HUES6 (cell line): ENCODE measurements at regions not wholly inside any gene's neighbourhood (a gene's known extent, or its start where the extent isn't known, plus 50 kb on each side); places are given as distances from the start of the nearest gene placed in this dataset.
"Not testable (repeated sequence)": the region's sequence is repeated elsewhere in the genome, so short reads cannot be mapped to it uniquely, and the experiment has no call there.

Experiments used
- H3K27ac ChIP-seq: 2 replicates; pipeline ENCODE4 v1.7.0; 2013; ENCODE audit warnings: low read depth, mild to moderate bottlenecking, low read length, inconsistent platforms
- H3K27me3 ChIP-seq: 2 replicates; pipeline ENCODE4 v1.6.1; 2013; ENCODE audit warnings: low read length; ENCODE audit not compliant: control insufficient read depth, insufficient read depth
- H3K36me3 ChIP-seq: 2 replicates; pipeline ENCODE4 v1.6.1; 2013; ENCODE audit warnings: low read length; ENCODE audit not compliant: control insufficient read depth, insufficient read depth
- H3K4me1 ChIP-seq: 2 replicates; pipeline ENCODE4 v1.6.1; 2013; ENCODE audit warnings: low read length; ENCODE audit not compliant: control insufficient read depth, insufficient read depth
- H3K4me3 ChIP-seq: 2 replicates; pipeline ENCODE4 v1.5.1; 2013; ENCODE audit warnings: low read depth, low read length
- H3K9ac ChIP-seq: one replicate; pipeline ENCODE4 v1.6.1; 2013; ENCODE audit warnings: mild to moderate bottlenecking, low read length
- H3K9me3 ChIP-seq: 2 replicates; pipeline ENCODE4 v1.6.1; 2013; ENCODE audit warnings: low read depth, low read length; ENCODE audit not compliant: control insufficient read depth, insufficient read depth

DNA sequence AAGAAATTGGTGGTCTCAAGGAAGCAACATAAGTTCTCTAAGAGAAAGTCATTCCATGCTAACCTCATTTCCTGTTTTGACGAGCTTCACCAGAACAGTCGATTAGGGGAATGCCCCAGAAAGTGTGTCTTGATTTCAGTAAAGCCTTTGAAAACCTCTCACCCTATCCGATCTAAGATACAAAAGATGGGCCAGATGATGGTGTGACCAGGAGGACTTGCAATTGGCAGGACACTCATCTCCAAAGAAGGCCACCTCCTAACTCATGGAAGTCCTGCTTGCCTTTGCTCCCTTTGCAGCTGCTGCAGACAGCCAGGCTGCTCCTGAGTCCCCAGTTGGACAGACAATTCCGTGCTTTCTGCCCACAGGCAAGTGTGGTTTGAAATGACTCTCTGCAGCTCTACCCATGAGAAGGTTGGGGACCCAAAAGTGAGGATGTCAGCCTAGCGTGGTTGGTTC lies 304.2 kb downstream of the BCL2L11 start:
- H3K9ac ChIP-seq, H3K4me1 ChIP-seq, H3K27ac ChIP-seq, H3K27me3 ChIP-seq, H3K36me3 ChIP-seq, H3K4me3 ChIP-seq, H3K9me3 ChIP-seq: not testable (repeated sequence)

GRCh38 chr2:111425789-111426201 lies 305.1 kb downstream of the BCL2L11 start:
- not testable (repeated sequence) for H3K36me3 ChIP-seq, H3K27me3 ChIP-seq, H3K9ac ChIP-seq, H3K4me3 ChIP-seq, H3K27ac ChIP-seq, H3K9me3 ChIP-seq, H3K4me1 ChIP-seq

DNA sequence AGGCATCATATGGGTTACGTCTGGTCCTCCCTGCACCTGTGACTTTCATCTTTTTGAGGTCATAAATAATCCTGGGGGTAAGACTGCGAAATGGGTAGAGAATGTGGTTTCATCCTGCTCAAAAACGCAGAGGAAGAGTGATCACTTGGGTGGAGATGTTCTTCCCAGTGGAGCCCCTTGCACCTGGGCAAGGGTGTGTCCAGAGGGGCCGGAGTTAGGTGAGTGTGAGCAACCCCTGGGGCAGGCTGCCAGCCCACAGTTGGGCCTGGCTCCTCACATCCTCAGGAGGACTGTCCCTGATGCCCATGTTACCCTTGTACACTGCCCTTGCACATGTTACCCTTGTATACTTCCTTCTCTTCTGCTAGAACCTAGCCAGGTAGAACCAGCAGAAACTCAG lies 306.6 kb downstream of the BCL2L11 start:
- H3K4me3 ChIP-seq, H3K27me3 ChIP-seq, H3K9ac ChIP-seq, H3K4me1 ChIP-seq, H3K27ac ChIP-seq, H3K36me3 ChIP-seq, H3K9me3 ChIP-seq: not testable (repeated sequence)

DNA sequence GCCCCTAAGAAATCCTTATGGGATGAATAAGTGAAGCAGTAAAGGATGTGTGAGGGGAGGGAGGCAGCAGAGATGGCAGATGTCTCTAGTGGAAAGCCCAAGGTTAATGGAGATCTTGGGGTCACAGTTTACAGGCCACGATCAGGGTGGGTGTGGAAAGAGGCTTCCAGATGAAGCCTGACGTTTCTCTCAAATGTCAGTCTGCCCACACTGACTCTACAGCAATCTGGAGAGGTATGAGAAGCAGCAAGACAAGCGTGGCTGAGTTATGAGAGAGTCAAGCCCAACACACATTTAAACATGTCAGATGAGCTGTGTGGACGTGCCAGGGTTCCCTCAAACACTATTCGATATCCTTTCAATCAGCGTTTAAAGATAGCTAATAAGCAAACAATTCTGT lies 308.2 kb downstream of the BCL2L11 start:
- not testable (repeated sequence) for H3K9ac ChIP-seq

GRCh38 chr2:111429353-111429752 lies 308.6 kb downstream of the BCL2L11 start:
- H3K4me3 ChIP-seq, H3K9me3 ChIP-seq, H3K9ac ChIP-seq, H3K27ac ChIP-seq, H3K4me1 ChIP-seq, H3K36me3 ChIP-seq, H3K27me3 ChIP-seq: not testable (repeated sequence)

More for the DNA sequence above, 308.2 kb downstream of the BCL2L11 start:
- H3K27me3 ChIP-seq, H3K36me3 ChIP-seq, H3K27ac ChIP-seq, H3K4me1 ChIP-seq, H3K4me3 ChIP-seq, H3K9me3 ChIP-seq: not testable (repeated sequence)

DNA sequence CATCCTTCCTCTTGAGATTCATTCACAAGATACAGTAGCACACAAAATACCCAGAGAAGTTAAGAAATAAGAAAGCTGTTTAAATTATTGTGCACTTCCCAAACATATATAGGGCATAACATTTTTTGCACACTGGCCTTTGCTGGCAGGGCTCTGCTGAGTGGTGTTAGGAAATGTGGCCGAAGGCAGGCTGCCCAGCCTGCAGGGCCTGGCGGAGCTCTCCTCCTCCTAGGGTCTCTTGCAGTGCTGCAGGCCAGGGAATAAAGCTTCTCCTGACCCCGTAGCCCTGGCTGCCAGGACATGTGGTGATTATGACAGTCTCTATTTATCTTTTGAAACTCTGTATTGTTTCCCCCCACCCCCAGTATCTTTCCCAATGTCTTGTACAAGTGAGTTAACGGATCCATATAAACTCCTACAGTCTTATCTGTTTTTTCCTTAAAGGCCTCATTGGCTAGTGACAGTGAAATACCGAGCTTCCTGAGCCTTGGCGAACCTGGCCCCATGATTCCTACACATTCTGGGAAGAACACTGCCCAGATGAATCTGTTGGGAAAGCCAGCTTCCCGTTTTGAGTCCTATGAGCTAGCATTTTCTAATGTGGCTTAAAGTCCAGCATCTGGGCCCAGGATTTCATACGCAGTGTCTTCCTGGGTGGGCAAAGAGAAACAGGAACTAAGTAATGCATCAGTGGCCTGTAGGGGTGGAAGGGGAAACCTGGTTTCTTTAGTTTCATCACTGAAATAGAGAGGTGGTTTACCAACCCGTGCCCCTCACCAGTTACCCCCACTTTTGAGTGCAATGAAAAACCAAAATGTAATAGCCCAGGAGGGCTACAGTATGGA lies 310.3 kb downstream of the BCL2L11 start:
- H3K4me1 ChIP-seq, H3K4me3 ChIP-seq, H3K9ac ChIP-seq, H3K9me3 ChIP-seq, H3K27me3 ChIP-seq, H3K27ac ChIP-seq, H3K36me3 ChIP-seq: not testable (repeated sequence)

DNA sequence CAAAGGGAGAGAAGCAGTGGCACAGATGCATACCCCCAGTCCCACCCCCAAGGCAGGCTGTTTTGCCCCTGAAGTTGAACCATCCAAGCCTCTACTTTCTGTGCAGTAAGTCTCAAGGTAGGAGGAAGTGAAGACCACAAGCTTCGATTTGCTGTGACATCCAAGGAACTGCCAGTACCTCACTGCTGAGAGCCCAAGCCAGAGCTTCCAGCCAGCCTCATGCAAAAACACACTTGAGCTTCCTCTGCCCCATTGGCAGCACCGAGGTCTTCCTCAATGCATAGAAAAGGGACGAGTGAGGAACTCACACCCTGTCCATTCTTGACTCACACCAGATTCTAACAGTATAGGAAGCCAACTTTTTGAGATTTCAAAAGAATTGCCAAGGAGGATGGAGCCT lies 311.7 kb downstream of the BCL2L11 start:
- H3K4me3 ChIP-seq, H3K9ac ChIP-seq, H3K27me3 ChIP-seq, H3K27ac ChIP-seq, H3K9me3 ChIP-seq, H3K4me1 ChIP-seq, H3K36me3 ChIP-seq: not testable (repeated sequence)

DNA sequence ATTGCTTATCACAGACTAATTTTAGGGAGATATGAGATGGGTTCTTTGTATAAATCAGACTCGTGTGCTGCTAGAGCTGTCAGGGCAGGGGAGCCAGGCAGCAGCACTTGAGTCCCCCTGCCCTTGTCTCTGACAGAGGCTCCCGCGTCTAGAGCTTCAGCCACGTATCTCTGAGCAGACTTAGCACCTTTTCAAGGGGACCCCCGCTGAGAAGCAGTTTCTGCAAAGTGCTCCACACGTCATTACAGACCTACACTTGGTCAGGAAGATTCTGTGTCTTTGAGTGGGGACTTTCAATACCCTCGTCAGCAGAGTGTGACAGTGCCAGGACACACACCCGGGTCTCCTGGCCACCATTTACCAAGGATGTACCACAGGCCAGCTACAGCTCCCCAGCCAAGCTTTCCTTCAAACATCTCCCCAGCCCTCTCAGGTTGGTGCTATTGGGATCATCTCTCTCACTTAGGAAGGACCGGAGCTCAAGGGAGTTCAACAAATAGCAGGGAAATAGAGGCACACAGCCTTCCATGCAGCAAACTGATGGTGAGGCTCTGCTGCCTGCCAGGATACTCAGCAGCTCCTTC lies 312.3 kb downstream of the BCL2L11 start:
- H3K4me1 ChIP-seq, H3K9me3 ChIP-seq, H3K36me3 ChIP-seq, H3K27ac ChIP-seq, H3K4me3 ChIP-seq, H3K27me3 ChIP-seq, H3K9ac ChIP-seq: not testable (repeated sequence)

DNA sequence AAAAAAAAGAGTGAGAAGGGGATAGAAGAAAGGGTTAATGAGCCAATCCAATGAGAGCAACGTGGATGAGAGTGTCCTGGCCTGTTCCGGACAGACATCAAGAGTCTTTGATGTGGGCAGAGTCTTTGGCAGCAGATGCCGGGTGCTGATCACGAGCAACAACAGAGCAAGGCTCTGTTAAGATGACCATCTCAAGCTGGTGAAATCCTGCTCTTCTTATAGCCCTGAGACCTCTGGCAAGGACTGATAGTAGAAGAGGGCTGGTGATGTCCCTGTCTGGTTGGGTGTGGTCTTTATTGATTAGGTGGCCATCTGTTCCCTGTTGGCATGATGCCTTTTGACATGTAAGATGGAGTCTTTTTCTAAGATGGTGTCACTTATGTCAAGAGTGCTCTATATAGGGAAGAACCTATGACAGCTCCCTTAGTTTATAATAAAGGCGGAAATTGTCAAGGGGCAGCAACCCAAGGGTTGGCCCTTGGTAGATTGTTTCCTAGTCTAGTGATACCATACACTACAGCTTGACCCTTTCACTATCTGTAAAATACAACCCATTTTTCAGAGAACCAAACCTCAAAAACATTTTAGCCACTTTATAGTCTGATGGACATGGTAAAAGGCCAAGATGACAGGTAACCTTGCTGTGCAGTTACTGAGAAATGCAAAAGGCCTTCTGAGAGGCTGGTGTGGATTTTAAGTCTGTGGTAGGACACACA lies 313.3 kb downstream of the BCL2L11 start:
- not testable (repeated sequence) for H3K4me1 ChIP-seq, H3K4me3 ChIP-seq, H3K36me3 ChIP-seq, H3K27me3 ChIP-seq, H3K27ac ChIP-seq, H3K9me3 ChIP-seq, H3K9ac ChIP-seq

DNA sequence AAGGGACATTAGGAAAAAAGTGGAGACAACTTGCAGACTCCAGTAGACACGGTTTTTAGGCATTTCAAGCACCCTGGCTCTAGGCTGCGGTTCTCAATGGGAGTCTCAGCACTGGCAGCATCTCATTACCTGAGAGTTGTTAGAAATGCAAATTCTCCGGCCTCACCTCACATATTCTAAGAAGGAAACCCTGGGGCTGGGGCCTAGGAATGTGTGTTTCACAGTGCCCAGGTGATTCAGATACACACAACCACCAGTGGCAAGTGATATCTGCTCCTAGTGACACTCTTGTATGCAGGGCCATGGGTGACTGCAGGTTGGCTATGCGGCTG lies 313.9 kb downstream of the BCL2L11 start:
- H3K9me3 ChIP-seq, H3K36me3 ChIP-seq, H3K9ac ChIP-seq, H3K27ac ChIP-seq, H3K27me3 ChIP-seq, H3K4me1 ChIP-seq, H3K4me3 ChIP-seq: not testable (repeated sequence)

GRCh38 chr2:111435553-111436310 lies 315.0 kb downstream of the BCL2L11 start:
- H3K27ac ChIP-seq, H3K4me3 ChIP-seq: not testable (repeated sequence)

More at GRCh38 chr2:111435553-111436310, 315.0 kb downstream of the BCL2L11 start:
- H3K36me3 ChIP-seq, H3K4me1 ChIP-seq, H3K27me3 ChIP-seq, H3K9ac ChIP-seq, H3K9me3 ChIP-seq: not testable (repeated sequence)
